SK-N-SH (cell line): ENCODE measurements at regions not wholly inside any gene's neighbourhood (a gene's known extent, or its start where the extent isn't known, plus 50 kb on each side); places are given as distances from the start of the nearest gene placed in this dataset.

ENCODE experiments used
- CTCF ChIA-PET: fragments of 300-600, 350-600 bp; formaldehyde crosslinking; extraction: SDS; loops from one replicate; lab custom pipeline; 2021; lab: Yijun Ruan, JAX
- POLR2A ChIA-PET: fragments of 350-600 bp; sonication (Branson Sonifier 250); formaldehyde crosslinking; extraction: SDS; loops from one replicate; lab custom pipeline; 2020; ENCODE audit warnings: antibody characterized with exemption, inconsistent platforms; lab: Yijun Ruan, JAX
- DNase-seq: peaks from one replicate; pipeline ENCODE4 v3.0.0; 2012
- H2AFZ ChIP-seq: fragments of 200-600 bp; sonication (generic); 2 replicates; pipeline ENCODE4 v1.8.1; 2016; ENCODE audit warnings: antibody characterized with exemption, mild to moderate bottlenecking, low read depth
- H3F3A ChIP-seq: fragments of 200-600 bp; sonication (generic); replicated peaks from 2 replicates; pipeline ENCODE3; 2016; ENCODE audit warnings: antibody characterized with exemption, mild to moderate bottlenecking; ENCODE audit not compliant: insufficient read depth
- H3K27ac ChIP-seq, 2 experiments: fragments of 200-500 bp in 1 of 2; fragments of 200-600 bp in 1 of 2; sonication (Bioruptor generic) in 1 of 2; sonication (generic), shearing (Covaris generic) in 1 of 2; 2 replicates each; pipeline versions ENCODE4 v1.5.1 to v1.6.1; 2014 to 2016; ENCODE audit warnings: low read depth in 2 of 2, inconsistent platforms in 1 of 2, low read length in 1 of 2, mild to moderate bottlenecking in 1 of 2, mixed read lengths in 1 of 2
- H3K27me3 ChIP-seq: fragments of 200-600 bp; sonication (generic), shearing (Covaris generic); 2 replicates; pipeline ENCODE4 v1.6.1; 2016; ENCODE audit warnings: mixed run types; ENCODE audit not compliant: insufficient read depth
- H3K36me3 ChIP-seq, 2 experiments: fragments of 200-500 bp in 1 of 2; fragments of 200-600 bp in 1 of 2; sonication (Bioruptor generic) in 1 of 2; sonication (generic) in 1 of 2; replicated peaks in 1 of 2; 2 replicates each; pipeline versions ENCODE3 to v1.5.1; 2014 to 2016; ENCODE audit warnings: low read length in 1 of 2, mild to moderate bottlenecking in 1 of 2; ENCODE audit not compliant: insufficient read depth in 2 of 2, control insufficient read depth in 1 of 2
- H3K4me1 ChIP-seq, 2 experiments: fragments of 200-500 bp in 1 of 2; fragments of 200-600 bp in 1 of 2; sonication (Bioruptor generic) in 1 of 2; sonication (generic), shearing (Covaris generic) in 1 of 2; 2 replicates each; pipeline versions ENCODE4 v1.5.1 to v1.6.1; 2014 to 2016; ENCODE audit warnings: low read depth in 1 of 2, low read length in 1 of 2, mixed run types in 1 of 2; ENCODE audit not compliant: insufficient read depth in 2 of 2, control insufficient read depth in 1 of 2
- H3K4me2 ChIP-seq: fragments of 200-600 bp; sonication (generic), shearing (Covaris generic); 2 replicates; pipeline ENCODE4 v1.6.1; 2017; ENCODE audit warnings: mixed run types
- H3K4me3 ChIP-seq, 2 experiments: fragments of 200-500 bp in 1 of 2; fragments of 200-600 bp in 1 of 2; sonication (Bioruptor generic) in 1 of 2; sonication (generic), shearing (Covaris generic) in 1 of 2; 2 replicates each; pipeline versions ENCODE4 v1.5.1 to v1.8.1; 2014 to 2016; ENCODE audit warnings: low read depth in 2 of 2, inconsistent platforms in 1 of 2, low read length in 1 of 2, mild to moderate bottlenecking in 1 of 2, mixed read lengths in 1 of 2, moderate library complexity in 1 of 2
- H3K79me2 ChIP-seq: fragments of 200-600 bp; sonication (generic); 2 replicates; pipeline ENCODE4 v1.8.1; 2017; ENCODE audit warnings: mild to moderate bottlenecking; ENCODE audit not compliant: insufficient read depth
- H3K9ac ChIP-seq: fragments of 200-600 bp; sonication (generic); 2 replicates; pipeline ENCODE4 v1.6.1; 2017; ENCODE audit warnings: mixed run types
- H3K9me2 ChIP-seq: fragments of 200-600 bp; sonication (generic); 2 replicates; pipeline ENCODE4 v1.6.1; 2017; ENCODE audit warnings: mixed run types
- H3K9me3 ChIP-seq: fragments of 200-600 bp; sonication (generic); 2 replicates; pipeline ENCODE4 v1.6.1; 2017; ENCODE audit warnings: mixed run types, mild to moderate bottlenecking, moderate library complexity
- H4K20me1 ChIP-seq: fragments of 200-600 bp; sonication (generic); 2 replicates; pipeline ENCODE4 v1.6.1; 2017; ENCODE audit warnings: mild to moderate bottlenecking, mixed run types; ENCODE audit not compliant: insufficient read depth
- ELF1 ChIP-seq: IDR thresholded peaks from 2 replicates; pipeline ENCODE4 v1.4.0; 2012
- EP300 ChIP-seq, 2 experiments: IDR thresholded peaks; 2 replicates each; pipeline versions ENCODE4 v1.4.0 to v1.6.1; 2012; ENCODE audit warnings: borderline replicate concordance in 1 of 2, low read depth in 1 of 2, low read length in 1 of 2
- EZH2phosphoT487 ChIP-seq: fragments of 200-600 bp; sonication (generic); IDR thresholded peaks from 2 replicates; pipeline ENCODE4 v1.6.1; 2017; ENCODE audit warnings: low read depth, mixed run types, mild to moderate bottlenecking, antibody characterized with exemption, moderate library complexity, borderline replicate concordance
- FOSL2 ChIP-seq: IDR thresholded peaks from 2 replicates; pipeline ENCODE4 v1.4.0; 2012; ENCODE audit warnings: low read depth, mild to moderate bottlenecking, moderate library complexity, borderline replicate concordance
- FOXJ3 ChIP-seq: sonication (generic); formaldehyde crosslinking; IDR thresholded peaks from 2 replicates; pipeline ENCODE4 v1.5.1; 2020; ENCODE audit warnings: mild to moderate bottlenecking, missing genetic modification reagents
- GABPA ChIP-seq: IDR thresholded peaks from 2 replicates; pipeline ENCODE4 v1.4.0; 2012; ENCODE audit warnings: low read depth, mild to moderate bottlenecking
- GATA2 ChIP-seq: sonication (generic); formaldehyde crosslinking; IDR thresholded peaks from 2 replicates; pipeline ENCODE4 v1.5.0; 2020; ENCODE audit warnings: mild to moderate bottlenecking, missing genetic modification reagents
- IRF3 ChIP-seq: fragments of 150-350 bp; IDR thresholded peaks from 2 replicates; pipeline ENCODE4 v1.6.1; 2016; ENCODE audit warnings: mild to moderate bottlenecking, low read depth, low read length
- JUND ChIP-seq: IDR thresholded peaks from 2 replicates; pipeline ENCODE4 v1.4.0; 2012
- MAX ChIP-seq: IDR thresholded peaks from 2 replicates; pipeline ENCODE4 v1.4.0; 2012; ENCODE audit warnings: low read depth
- MEF2A ChIP-seq: IDR thresholded peaks from 2 replicates; pipeline ENCODE4 v1.4.0; 2012; ENCODE audit warnings: low read depth, borderline replicate concordance
- MXI1 ChIP-seq: IDR thresholded peaks from 2 replicates; pipeline ENCODE4 v1.6.1; 2012; ENCODE audit warnings: mild to moderate bottlenecking, low read depth, low read length, improper control_type of control experiment
- NRF1 ChIP-seq: IDR thresholded peaks from 2 replicates; pipeline ENCODE4 v1.6.1; 2012; ENCODE audit warnings: low read depth, mild to moderate bottlenecking, low read length
- PBX3 ChIP-seq: IDR thresholded peaks from 2 replicates; pipeline ENCODE4; 2012
- RAD21 ChIP-seq: IDR thresholded peaks from 2 replicates; pipeline ENCODE4 v1.6.1; 2012; ENCODE audit warnings: mild to moderate bottlenecking, low read length
- RXRA ChIP-seq: IDR thresholded peaks from 2 replicates; pipeline ENCODE4 v1.4.0; 2012; ENCODE audit warnings: low read depth, mild to moderate bottlenecking, borderline replicate concordance
- SMC3 ChIP-seq: IDR thresholded peaks from 2 replicates; pipeline ENCODE4 v1.6.1; 2012; ENCODE audit warnings: low read depth, low read length, improper control_type of control experiment
- TCF12 ChIP-seq: IDR thresholded peaks from 2 replicates; pipeline ENCODE4 v1.4.0; 2012
- USF1 ChIP-seq: IDR thresholded peaks from 2 replicates; pipeline ENCODE4 v1.4.0; 2012; ENCODE audit warnings: low read depth, borderline replicate concordance
- USF2 ChIP-seq: fragments of 150-350 bp; IDR thresholded peaks from 2 replicates; pipeline ENCODE4 v1.6.1; 2017; ENCODE audit warnings: antibody characterized with exemption, low read length, low read depth, borderline replicate concordance
- WGBS: methylation state at CpG from one replicate; pipeline ENCODE4 v1.1.6; 2017; ENCODE audit warnings: low lambda C conversion rate; 5-methylcytosine and 5-hydroxymethylcytosine counted together

GRCh38 chr4:132330994-132331393, 818.1 kb upstream of the PCDH10 start:
- Histone ChIP-seq H3K9me2 (no peaks in the 10 kb centered on the region), H3K9ac (no peak overlapping the region), H3K36me3 (no peaks in the 10 kb centered on the region), H3K79me2 (no peaks in the 10 kb centered on the region), H2AFZ (no peak overlapping the region), H3K4me2 (no peak overlapping the region), H3K27ac (no peak overlapping the region), H3K27me3 (no peaks in the 10 kb centered on the region), H3F3A (no peaks in the 10 kb centered on the region), H4K20me1 (no peaks in the 10 kb centered on the region), H3K4me1 (no peaks in the 10 kb centered on the region), H3K4me3 (no peak overlapping the region), H3K9me3 (no peaks in the 10 kb centered on the region)
- DNase-seq: no peak
- 16% methylated on average over 2 of the region's 2 CpGs for WGBS
- no peak for TF ChIP-seq EP300 (IDR thresholded peaks at IDR 0.05; ENCODE audit: borderline replicate concordance in 1 of 2, low read depth in 1 of 2, low read length in 1 of 2)
- TF ChIP-seq JUND: no peak
- no peak for TF ChIP-seq PBX3
- no peak for TF ChIP-seq GATA2 (CRISPR knock-in tag)
- no peak for TF ChIP-seq FOXJ3 (CRISPR knock-in tag)
- TF ChIP-seq ELF1: no peak
- TF ChIP-seq FOSL2: no peak
- TF ChIP-seq IRF3: no peak
- TF ChIP-seq EZH2phosphoT487: no peak
- no peak for TF ChIP-seq MXI1
- TF ChIP-seq TCF12: no peak
- TF ChIP-seq USF2: no peak
- TF ChIP-seq SMC3: no peak
- TF ChIP-seq GABPA: no peak
- no peak for TF ChIP-seq RXRA
- TF ChIP-seq RAD21: no peak
- TF ChIP-seq NRF1: no peak
- TF ChIP-seq MEF2A: no peak
- TF ChIP-seq MAX: no peak
- TF ChIP-seq USF1: no peak
- CTCF ChIA-PET: no interaction called here
- POLR2A ChIA-PET: no interaction called here
